GM23338 (cell line): ENCODE measurements at regions not wholly inside any gene's neighbourhood (a gene's known extent, or its start where the extent isn't known, plus 50 kb on each side); places are given as distances from the start of the nearest gene placed in this dataset.

Source experiments
- ATAC-seq: fragments of 200-7000 bp; cut with Tn5 transposase; 3 replicates; pipeline ENCODE4 v1.9.1; 2020
- DNase-seq: peaks from one replicate; pipeline ENCODE4 v3.0.0-alpha.2; 2015; ENCODE audit warnings: low spot score
- H2AFZ ChIP-seq: fragments of 200-600 bp; sonication (generic); 2 replicates; pipeline ENCODE4 v1.8.0; 2016; ENCODE audit warnings: antibody characterized with exemption, mild to moderate bottlenecking, moderate library complexity
- H3F3A ChIP-seq: fragments of 200-600 bp; sonication (generic); replicated peaks from 2 replicates; pipeline ENCODE4 v1.8.0; 2017; ENCODE audit warnings: antibody characterized with exemption, mixed run types, low read depth
- H3K27ac ChIP-seq: fragments of 200-600 bp; sonication (generic); 2 replicates; pipeline ENCODE4 v1.6.1; 2016; ENCODE audit warnings: low read depth
- H3K27me3 ChIP-seq: fragments of 200-600 bp; sonication (generic); 2 replicates; pipeline ENCODE4 v1.8.0; 2016; ENCODE audit warnings: mild to moderate bottlenecking, mixed run types, moderate library complexity; ENCODE audit not compliant: insufficient read depth
- H3K36me3 ChIP-seq: fragments of 200-600 bp; sonication (generic); 2 replicates; pipeline ENCODE4 v1.8.0; 2016; ENCODE audit warnings: mild to moderate bottlenecking; ENCODE audit not compliant: insufficient read depth
- H3K4me1 ChIP-seq: fragments of 200-600 bp; sonication (generic); 2 replicates; pipeline ENCODE4 v1.8.0; 2016; ENCODE audit warnings: mild to moderate bottlenecking, moderate library complexity; ENCODE audit not compliant: insufficient read depth
- H3K4me2 ChIP-seq: fragments of 200-600 bp; sonication (generic); 2 replicates; pipeline ENCODE4 v1.7.1; 2017; ENCODE audit warnings: mixed run types
- H3K4me3 ChIP-seq: fragments of 200-600 bp; sonication (generic); 2 replicates; pipeline ENCODE4 v1.6.1; 2016; ENCODE audit warnings: mixed run types
- H3K79me2 ChIP-seq: fragments of 200-600 bp; sonication (generic); replicated peaks from 2 replicates; pipeline ENCODE4 v1.8.0; 2017; ENCODE audit warnings: mild to moderate bottlenecking; ENCODE audit not compliant: insufficient read depth
- H3K9me2 ChIP-seq: fragments of 200-600 bp; sonication (generic); 2 replicates; pipeline ENCODE4 v1.8.0; 2017; ENCODE audit not compliant: insufficient read depth
- H4K20me1 ChIP-seq: fragments of 200-600 bp; sonication (generic); replicated peaks from 2 replicates; pipeline ENCODE4 v1.8.0; 2017; ENCODE audit warnings: mild to moderate bottlenecking; ENCODE audit not compliant: insufficient read depth
- H3K27ac Mint-ChIP-seq: 2 replicates; pipeline ENCODE4 v1.8.0; 2020; ENCODE audit warnings: inconsistent platforms, mild to moderate bottlenecking, moderate library complexity, mixed read lengths
- H3K27me3 Mint-ChIP-seq: 3 replicates; pipeline ENCODE4 v1.8.0; 2022; ENCODE audit warnings: low read depth, mild to moderate bottlenecking, moderate library complexity, mixed read lengths, inconsistent platforms; ENCODE audit not compliant: insufficient read depth, poor library complexity
- H3K36me3 Mint-ChIP-seq: 3 replicates; pipeline ENCODE4 v1.8.0; 2021; ENCODE audit warnings: low read depth, mild to moderate bottlenecking, inconsistent platforms, moderate library complexity, mixed read lengths
- H3K4me1 Mint-ChIP-seq: 3 replicates; pipeline ENCODE4 v1.8.0; 2020; ENCODE audit warnings: mild to moderate bottlenecking, inconsistent platforms, mixed read lengths
- H3K4me3 Mint-ChIP-seq: 3 replicates; pipeline ENCODE4 v1.8.0; 2021; ENCODE audit warnings: moderate library complexity, mild to moderate bottlenecking, inconsistent platforms, mixed read lengths
- H3K9me3 Mint-ChIP-seq: 3 replicates; pipeline ENCODE4 v1.8.0; 2020; ENCODE audit warnings: moderate library complexity, mild to moderate bottlenecking, inconsistent platforms, mixed read lengths
- CREB1 ChIP-seq: fragments of 250-450 bp; sonication (Bioruptor Pico); IDR thresholded peaks from 2 replicates; pipeline ENCODE4 v1.5.0; 2020; ENCODE audit warnings: low read depth, mild to moderate bottlenecking, moderate library complexity
- CTCF ChIP-seq, 2 experiments: fragments of 200-600 bp in 1 of 2; sonication (generic) in 1 of 2; conservative IDR thresholded peaks; 2 replicates each; pipeline versions ENCODE4 v1.5.1 to v1.6.1; 2016 to 2017; ENCODE audit warnings: antibody characterized with exemption in 2 of 2, low read depth in 2 of 2, mild to moderate bottlenecking in 2 of 2, moderate library complexity in 1 of 2
- EZH2 ChIP-seq: fragments of 200-600 bp; sonication (generic); IDR thresholded peaks from one replicate; pipeline ENCODE4 v1.8.0; 2017; ENCODE audit warnings: antibody characterized with exemption, mild to moderate bottlenecking, low read depth; ENCODE audit not compliant: unreplicated experiment
- EZH2phosphoT487 ChIP-seq: fragments of 200-600 bp; sonication (generic); IDR thresholded peaks from one replicate; pipeline ENCODE4 v1.8.1; 2018; ENCODE audit warnings: antibody characterized with exemption; ENCODE audit not compliant: unreplicated experiment
- JUNB ChIP-seq: IDR thresholded peaks from one replicate; pipeline ENCODE4 v1.6.1; 2016; ENCODE audit warnings: antibody characterized with exemption; ENCODE audit not compliant: unreplicated experiment
- NANOG ChIP-seq: IDR thresholded peaks from 2 replicates; pipeline ENCODE4 v1.6.1; 2016; ENCODE audit warnings: antibody characterized with exemption, borderline replicate concordance
- POLR2AphosphoS5 ChIP-seq: IDR thresholded peaks from 2 replicates; pipeline ENCODE4 v1.6.1; 2016; ENCODE audit warnings: antibody characterized with exemption, low read depth
- REST ChIP-seq: IDR thresholded peaks from one replicate; pipeline ENCODE4 v1.6.1; 2018; ENCODE audit warnings: antibody characterized with exemption; ENCODE audit not compliant: unreplicated experiment
- STAT1 ChIP-seq: IDR thresholded peaks from one replicate; pipeline ENCODE4 v1.6.1; 2016; ENCODE audit warnings: antibody characterized with exemption; ENCODE audit not compliant: unreplicated experiment
- ZNF114 ChIP-seq: fragments of 250-450 bp; sonication (Bioruptor Pico); IDR thresholded peaks from 2 replicates; pipeline ENCODE4 v1.5.0; 2020; ENCODE audit warnings: mild to moderate bottlenecking, moderate library complexity
- ZNF331 ChIP-seq: fragments of 250-450 bp; sonication (Bioruptor Pico); IDR thresholded peaks from 2 replicates; pipeline ENCODE4 v1.5.0; 2020; ENCODE audit warnings: low read depth, mild to moderate bottlenecking, moderate library complexity
- TF ChIP-seq, protein P1 (sequence below): IDR thresholded peaks from 2 replicates; pipeline ENCODE4 v1.6.1; 2016; ENCODE audit warnings: antibody characterized with exemption
- TF ChIP-seq, protein P2 (sequence below): fragments of 250-450 bp; sonication (Bioruptor Pico); IDR thresholded peaks from 2 replicates; pipeline ENCODE4 v1.5.0; 2020; ENCODE audit warnings: mild to moderate bottlenecking, moderate library complexity

- Histone ChIP-seq H3K36me3 (no peaks in the 10 kb centered on the region), H3K4me3 (no peak overlapping the region), H3K9me2 (peaks cover 4% of the 10 kb centered on the region; the same call in 1 of the 2 replicates), H3K79me2 (no peaks in the 10 kb centered on the region), H3K27ac (no peak overlapping the region), H3K27me3 (no peaks in the 10 kb centered on the region), H4K20me1 (no peaks in the 10 kb centered on the region), H3F3A (no peaks in the 10 kb centered on the region), H3K4me2 (no peak overlapping the region), H2AFZ (no peak overlapping the region), H3K4me1 (no peaks in the 10 kb centered on the region)
- TF ChIP-seq CREB1 (no peak), CTCF (conservative IDR thresholded peaks at IDR 0.05; ENCODE audit: low read depth in 2 of 2) (no peak), JUNB (no peak), ZNF331 (CRISPR knock-in tag) (no peak), POLR2AphosphoS5 (no peak), ZNF114 (CRISPR knock-in tag) (no peak), EZH2 (no peak), NANOG (no peak), EZH2phosphoT487 (no peak), STAT1 (no peak), REST (no peak)
- TF ChIP-seq, protein P1, sequence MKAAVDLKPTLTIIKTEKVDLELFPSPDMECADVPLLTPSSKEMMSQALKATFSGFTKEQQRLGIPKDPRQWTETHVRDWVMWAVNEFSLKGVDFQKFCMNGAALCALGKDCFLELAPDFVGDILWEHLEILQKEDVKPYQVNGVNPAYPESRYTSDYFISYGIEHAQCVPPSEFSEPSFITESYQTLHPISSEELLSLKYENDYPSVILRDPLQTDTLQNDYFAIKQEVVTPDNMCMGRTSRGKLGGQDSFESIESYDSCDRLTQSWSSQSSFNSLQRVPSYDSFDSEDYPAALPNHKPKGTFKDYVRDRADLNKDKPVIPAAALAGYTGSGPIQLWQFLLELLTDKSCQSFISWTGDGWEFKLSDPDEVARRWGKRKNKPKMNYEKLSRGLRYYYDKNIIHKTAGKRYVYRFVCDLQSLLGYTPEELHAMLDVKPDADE, result no peak
- TF ChIP-seq, protein P2, sequence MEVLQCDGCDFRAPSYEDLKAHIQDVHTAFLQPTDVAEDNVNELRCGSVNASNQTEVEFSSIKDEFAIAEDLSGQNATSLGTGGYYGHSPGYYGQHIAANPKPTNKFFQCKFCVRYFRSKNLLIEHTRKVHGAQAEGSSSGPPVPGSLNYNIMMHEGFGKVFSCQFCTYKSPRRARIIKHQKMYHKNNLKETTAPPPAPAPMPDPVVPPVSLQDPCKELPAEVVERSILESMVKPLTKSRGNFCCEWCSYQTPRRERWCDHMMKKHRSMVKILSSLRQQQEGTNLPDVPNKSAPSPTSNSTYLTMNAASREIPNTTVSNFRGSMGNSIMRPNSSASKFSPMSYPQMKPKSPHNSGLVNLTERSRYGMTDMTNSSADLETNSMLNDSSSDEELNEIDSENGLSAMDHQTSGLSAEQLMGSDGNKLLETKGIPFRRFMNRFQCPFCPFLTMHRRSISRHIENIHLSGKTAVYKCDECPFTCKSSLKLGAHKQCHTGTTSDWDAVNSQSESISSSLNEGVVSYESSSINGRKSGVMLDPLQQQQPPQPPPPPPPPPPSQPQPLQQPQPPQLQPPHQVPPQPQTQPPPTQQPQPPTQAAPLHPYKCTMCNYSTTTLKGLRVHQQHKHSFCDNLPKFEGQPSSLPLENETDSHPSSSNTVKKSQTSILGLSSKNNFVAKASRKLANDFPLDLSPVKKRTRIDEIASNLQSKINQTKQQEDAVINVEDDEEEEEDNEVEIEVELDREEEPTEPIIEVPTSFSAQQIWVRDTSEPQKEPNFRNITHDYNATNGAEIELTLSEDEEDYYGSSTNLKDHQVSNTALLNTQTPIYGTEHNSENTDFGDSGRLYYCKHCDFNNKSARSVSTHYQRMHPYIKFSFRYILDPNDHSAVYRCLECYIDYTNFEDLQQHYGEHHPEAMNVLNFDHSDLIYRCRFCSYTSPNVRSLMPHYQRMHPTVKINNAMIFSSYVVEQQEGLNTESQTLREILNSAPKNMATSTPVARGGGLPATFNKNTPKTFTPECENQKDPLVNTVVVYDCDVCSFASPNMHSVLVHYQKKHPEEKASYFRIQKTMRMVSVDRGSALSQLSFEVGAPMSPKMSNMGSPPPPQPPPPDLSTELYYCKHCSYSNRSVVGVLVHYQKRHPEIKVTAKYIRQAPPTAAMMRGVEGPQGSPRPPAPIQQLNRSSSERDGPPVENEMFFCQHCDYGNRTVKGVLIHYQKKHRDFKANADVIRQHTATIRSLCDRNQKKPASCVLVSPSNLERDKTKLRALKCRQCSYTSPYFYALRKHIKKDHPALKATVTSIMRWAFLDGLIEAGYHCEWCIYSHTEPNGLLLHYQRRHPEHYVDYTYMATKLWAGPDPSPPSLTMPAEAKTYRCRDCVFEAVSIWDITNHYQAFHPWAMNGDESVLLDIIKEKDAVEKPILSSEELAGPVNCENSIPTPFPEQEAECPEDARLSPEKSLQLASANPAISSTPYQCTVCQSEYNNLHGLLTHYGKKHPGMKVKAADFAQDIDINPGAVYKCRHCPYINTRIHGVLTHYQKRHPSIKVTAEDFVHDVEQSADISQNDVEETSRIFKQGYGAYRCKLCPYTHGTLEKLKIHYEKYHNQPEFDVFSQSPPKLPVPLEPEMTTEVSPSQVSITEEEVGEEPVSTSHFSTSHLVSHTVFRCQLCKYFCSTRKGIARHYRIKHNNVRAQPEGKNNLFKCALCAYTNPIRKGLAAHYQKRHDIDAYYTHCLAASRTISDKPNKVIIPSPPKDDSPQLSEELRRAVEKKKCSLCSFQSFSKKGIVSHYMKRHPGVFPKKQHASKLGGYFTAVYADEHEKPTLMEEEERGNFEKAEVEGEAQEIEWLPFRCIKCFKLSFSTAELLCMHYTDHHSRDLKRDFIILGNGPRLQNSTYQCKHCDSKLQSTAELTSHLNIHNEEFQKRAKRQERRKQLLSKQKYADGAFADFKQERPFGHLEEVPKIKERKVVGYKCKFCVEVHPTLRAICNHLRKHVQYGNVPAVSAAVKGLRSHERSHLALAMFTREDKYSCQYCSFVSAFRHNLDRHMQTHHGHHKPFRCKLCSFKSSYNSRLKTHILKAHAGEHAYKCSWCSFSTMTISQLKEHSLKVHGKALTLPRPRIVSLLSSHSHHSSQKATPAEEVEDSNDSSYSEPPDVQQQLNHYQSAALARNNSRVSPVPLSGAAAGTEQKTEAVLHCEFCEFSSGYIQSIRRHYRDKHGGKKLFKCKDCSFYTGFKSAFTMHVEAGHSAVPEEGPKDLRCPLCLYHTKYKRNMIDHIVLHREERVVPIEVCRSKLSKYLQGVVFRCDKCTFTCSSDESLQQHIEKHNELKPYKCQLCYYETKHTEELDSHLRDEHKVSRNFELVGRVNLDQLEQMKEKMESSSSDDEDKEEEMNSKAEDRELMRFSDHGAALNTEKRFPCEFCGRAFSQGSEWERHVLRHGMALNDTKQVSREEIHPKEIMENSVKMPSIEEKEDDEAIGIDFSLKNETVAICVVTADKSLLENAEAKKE (CRISPR knock-in tag), result no peak
- Mint-ChIP-seq H3K4me3 (no peak overlapping the region), H3K36me3 (no peaks in the 10 kb centered on the region), H3K27me3 (peaks cover 3% of the 10 kb centered on the region), H3K27ac (no peak overlapping the region), H3K9me3 (no peaks in the 10 kb centered on the region; the same call in 2 of the 3 replicates), H3K4me1 (no peaks in the 10 kb centered on the region; the same call in 2 of the 3 replicates)
- no peak for ATAC-seq
- no peak for DNase-seq
Observed at GRCh38 chr1:56202796-56203492, 376.4 kb downstream of the PLPP3 start.
